ENCODE measurements at regions not wholly inside any gene's neighbourhood (a gene's known extent, or its start where the extent isn't known, plus 50 kb on each side); places are given as distances from the start of the nearest gene placed in this dataset.

GRCh38 chr20:24275946-24276705, 193.3 kb upstream of the SYNDIG1 start:
- no peak for TF ChIP-seq CTCF (IDR thresholded peaks at IDR 0.05; ENCODE audit: extremely low read depth, insufficient read depth, missing control alignments)
- DNase-seq (ENCODE audit: low spot score): no peak
- in situ Hi-C loops (cut with MboI; ENCODE audit: low pct_unique_long_range_greater_than_20kb, low sequenced_read_pairs, unreplicated experiment): no loop called here

- in situ Hi-C loops (cut with MboI; ENCODE audit: low pct_unique_long_range_greater_than_20kb, low sequenced_read_pairs, unreplicated experiment): no loop called here
- DNase-seq (ENCODE audit: low spot score): no peak
- TF ChIP-seq CTCF (IDR thresholded peaks at IDR 0.05; ENCODE audit: extremely low read depth, insufficient read depth, missing control alignments): no peak
Measured at GRCh38 chr20:24273251-24273650, 196.2 kb upstream of the SYNDIG1 start.

- in situ Hi-C loops (cut with MboI; ENCODE audit: low pct_unique_long_range_greater_than_20kb, low sequenced_read_pairs, unreplicated experiment): no loop called here
- DNase-seq (ENCODE audit: low spot score): no peak
- TF ChIP-seq CTCF (IDR thresholded peaks at IDR 0.05; ENCODE audit: extremely low read depth, insufficient read depth, missing control alignments): no peak
Measured at GRCh38 chr20:24261351-24261750, 208.1 kb upstream of the SYNDIG1 start.

DNA sequence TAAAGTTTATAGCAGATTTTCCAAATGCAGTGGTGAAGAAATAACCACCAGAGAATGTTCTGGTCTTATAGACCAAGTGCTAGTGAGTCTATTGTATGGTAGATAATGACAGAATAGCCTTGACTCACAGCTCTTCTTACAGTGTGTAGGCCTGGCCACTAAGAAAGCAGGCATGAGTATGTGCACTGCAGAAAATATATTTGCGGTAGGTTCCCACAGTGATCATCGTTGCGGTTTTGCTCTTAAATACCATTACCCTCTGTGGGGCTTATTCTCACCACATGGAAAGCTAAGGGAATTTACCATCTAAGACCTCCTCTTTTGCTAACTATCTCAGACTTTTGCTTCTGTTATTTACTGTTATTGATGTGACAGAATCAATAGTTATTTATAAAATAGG, 212.3 kb upstream of the SYNDIG1 start:
- in situ Hi-C loops (cut with MboI; ENCODE audit: low pct_unique_long_range_greater_than_20kb, low sequenced_read_pairs, unreplicated experiment): no loop called here
- no peak for DNase-seq (ENCODE audit: low spot score)
- TF ChIP-seq CTCF (IDR thresholded peaks at IDR 0.05; ENCODE audit: extremely low read depth, insufficient read depth, missing control alignments): no peak

DNA sequence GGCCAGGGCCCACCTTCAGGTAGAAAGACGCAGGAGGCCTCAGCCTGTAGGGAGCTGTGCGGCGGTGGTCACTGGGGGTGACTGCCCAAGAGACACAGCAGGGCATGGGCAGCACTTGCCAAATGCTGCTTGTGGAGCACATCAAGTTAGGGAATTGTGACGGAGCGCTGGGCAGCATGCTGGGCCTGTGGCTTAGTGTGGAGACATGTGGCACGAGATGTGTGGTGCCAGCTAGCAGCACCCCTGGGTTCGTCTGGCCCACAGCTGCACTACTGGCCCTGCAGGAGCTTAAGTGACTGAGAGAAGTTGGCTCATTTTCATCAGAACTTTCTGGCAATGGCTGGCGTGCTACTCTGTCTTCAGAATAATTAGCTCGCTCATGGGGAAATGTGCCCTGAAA, 213.1 kb upstream of the SYNDIG1 start:
- in situ Hi-C loops (cut with MboI; ENCODE audit: low pct_unique_long_range_greater_than_20kb, low sequenced_read_pairs, unreplicated experiment): no loop called here
- TF ChIP-seq CTCF (IDR thresholded peaks at IDR 0.05; ENCODE audit: extremely low read depth, insufficient read depth, missing control alignments): no peak
- no peak for DNase-seq (ENCODE audit: low spot score)

DNA sequence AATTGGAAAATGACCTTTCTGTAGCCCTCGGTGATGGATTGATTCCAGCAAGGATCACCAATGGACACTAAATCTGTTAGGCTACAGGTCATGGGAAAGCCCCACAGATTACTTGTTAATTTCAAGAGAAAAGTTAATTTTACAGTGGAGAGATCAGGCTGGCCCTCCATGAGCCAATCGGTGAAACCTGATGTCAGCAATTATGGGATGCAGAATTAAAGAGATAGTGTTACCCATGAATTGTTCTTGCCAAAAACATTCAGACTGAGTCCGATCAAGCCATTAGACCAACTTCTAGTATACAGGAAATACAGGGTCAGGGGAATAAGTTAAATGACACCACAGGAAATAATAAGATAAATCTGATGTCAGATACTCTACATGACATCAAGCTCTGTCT, 214.9 kb upstream of the SYNDIG1 start:
- in situ Hi-C loops (cut with MboI; ENCODE audit: low pct_unique_long_range_greater_than_20kb, low sequenced_read_pairs, unreplicated experiment): no loop called here
- no peak for DNase-seq (ENCODE audit: low spot score)
- TF ChIP-seq CTCF (IDR thresholded peaks at IDR 0.05; ENCODE audit: extremely low read depth, insufficient read depth, missing control alignments): no peak

All from GM13977 (cell line).